Type B pancreatic cell (in vitro differentiated cells): ENCODE measurements at regions not wholly inside any gene's neighbourhood (a gene's known extent, or its start where the extent isn't known, plus 50 kb on each side); places are given as distances from the start of the nearest gene placed in this dataset.

Experiments used
- DNase-seq: peaks from one replicate; pipeline ENCODE4 v3.0.0; 2021; ENCODE audit warnings: mixed read lengths; ENCODE audit not compliant: unreplicated experiment; ENCODE audit errors: extremely low spot score
- H3K27ac Mint-ChIP-seq: 2 replicates; pipeline ENCODE4 v1.8.0; 2021; ENCODE audit warnings: mild to moderate bottlenecking, mixed read lengths
- H3K27me3 Mint-ChIP-seq: 2 replicates; pipeline ENCODE4 v1.8.0; 2021; ENCODE audit warnings: mixed read lengths
- H3K36me3 Mint-ChIP-seq: 2 replicates; pipeline ENCODE4 v1.8.0; 2021; ENCODE audit warnings: mixed read lengths
- H3K4me1 Mint-ChIP-seq: one replicate; pipeline ENCODE4 v1.8.0; 2021; ENCODE audit warnings: mixed read lengths; ENCODE audit not compliant: unreplicated experiment
- H3K4me3 Mint-ChIP-seq: 2 replicates; pipeline ENCODE4 v1.8.0; 2021; ENCODE audit warnings: mild to moderate bottlenecking, mixed read lengths
- H3K9me3 Mint-ChIP-seq: 2 replicates; pipeline ENCODE4 v1.8.0; 2021; ENCODE audit warnings: mixed read lengths
- TF ChIP-seq, protein P1 (sequence below): fragments of 200-600 bp; sonication (generic); conservative IDR thresholded peaks from 2 replicates; pipeline ENCODE4 v1.5.0; 2021; ENCODE audit warnings: antibody characterized with exemption, mild to moderate bottlenecking

DNA sequence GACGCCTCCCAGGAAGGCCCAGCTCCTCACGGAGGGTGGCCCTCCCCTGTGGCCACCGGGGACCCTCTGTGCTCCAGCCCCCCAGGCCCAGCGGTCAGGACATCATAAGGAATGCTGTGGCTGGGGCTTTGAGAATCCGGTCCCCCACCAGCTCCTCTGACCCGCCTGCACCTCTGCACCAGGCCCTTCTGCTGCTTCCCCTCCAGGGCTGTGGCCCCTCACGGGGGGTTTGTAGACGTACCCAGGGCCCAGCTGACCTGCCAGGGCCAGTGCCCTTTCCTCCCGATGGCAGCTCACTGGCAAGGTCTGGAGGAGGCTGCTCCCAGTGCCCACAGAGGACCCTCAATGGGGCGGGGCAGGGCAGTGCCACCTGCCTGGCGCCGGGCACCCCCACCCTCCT, 103.9 kb upstream of the TTC34 start:
- H3K4me3 Mint-ChIP-seq: no peak overlapping the region
- no peaks in the 10 kb centered on the region for H3K9me3 Mint-ChIP-seq
- TF ChIP-seq, protein P1, sequence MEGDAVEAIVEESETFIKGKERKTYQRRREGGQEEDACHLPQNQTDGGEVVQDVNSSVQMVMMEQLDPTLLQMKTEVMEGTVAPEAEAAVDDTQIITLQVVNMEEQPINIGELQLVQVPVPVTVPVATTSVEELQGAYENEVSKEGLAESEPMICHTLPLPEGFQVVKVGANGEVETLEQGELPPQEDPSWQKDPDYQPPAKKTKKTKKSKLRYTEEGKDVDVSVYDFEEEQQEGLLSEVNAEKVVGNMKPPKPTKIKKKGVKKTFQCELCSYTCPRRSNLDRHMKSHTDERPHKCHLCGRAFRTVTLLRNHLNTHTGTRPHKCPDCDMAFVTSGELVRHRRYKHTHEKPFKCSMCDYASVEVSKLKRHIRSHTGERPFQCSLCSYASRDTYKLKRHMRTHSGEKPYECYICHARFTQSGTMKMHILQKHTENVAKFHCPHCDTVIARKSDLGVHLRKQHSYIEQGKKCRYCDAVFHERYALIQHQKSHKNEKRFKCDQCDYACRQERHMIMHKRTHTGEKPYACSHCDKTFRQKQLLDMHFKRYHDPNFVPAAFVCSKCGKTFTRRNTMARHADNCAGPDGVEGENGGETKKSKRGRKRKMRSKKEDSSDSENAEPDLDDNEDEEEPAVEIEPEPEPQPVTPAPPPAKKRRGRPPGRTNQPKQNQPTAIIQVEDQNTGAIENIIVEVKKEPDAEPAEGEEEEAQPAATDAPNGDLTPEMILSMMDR: no peak
- no peaks in the 10 kb centered on the region for H3K27me3 Mint-ChIP-seq
- no peak for DNase-seq
- H3K4me1 Mint-ChIP-seq: no peaks in the 10 kb centered on the region
- no peak overlapping the region for H3K27ac Mint-ChIP-seq
- no peaks in the 10 kb centered on the region for H3K36me3 Mint-ChIP-seq

DNA sequence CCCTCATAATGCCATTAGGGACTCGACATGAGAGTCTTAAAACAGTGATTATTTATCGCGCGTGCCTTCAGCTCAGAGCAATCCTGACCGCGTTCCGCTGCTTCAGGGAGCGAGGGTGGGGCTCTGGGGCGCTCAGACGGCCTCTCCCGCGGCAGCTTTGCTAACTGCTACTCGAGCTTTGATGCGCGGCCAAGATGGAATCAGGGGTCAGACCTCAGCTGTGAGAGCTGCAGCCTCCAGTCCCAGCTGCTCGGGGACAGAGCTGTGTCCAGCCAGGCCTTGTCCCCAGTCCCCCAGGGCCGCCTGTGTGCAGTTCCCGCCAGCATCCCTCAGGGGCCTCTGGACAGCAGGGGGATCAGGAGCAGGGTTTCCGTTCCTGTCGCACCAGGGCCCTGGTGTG, 104.6 kb upstream of the TTC34 start:
- Mint-ChIP-seq H3K27ac (no peak overlapping the region), H3K27me3 (no peaks in the 10 kb centered on the region), H3K4me1 (no peaks in the 10 kb centered on the region), H3K4me3 (no peak overlapping the region), H3K9me3 (no peaks in the 10 kb centered on the region), H3K36me3 (no peaks in the 10 kb centered on the region)
- no peak for DNase-seq
- TF ChIP-seq, protein P1: no peak

DNA sequence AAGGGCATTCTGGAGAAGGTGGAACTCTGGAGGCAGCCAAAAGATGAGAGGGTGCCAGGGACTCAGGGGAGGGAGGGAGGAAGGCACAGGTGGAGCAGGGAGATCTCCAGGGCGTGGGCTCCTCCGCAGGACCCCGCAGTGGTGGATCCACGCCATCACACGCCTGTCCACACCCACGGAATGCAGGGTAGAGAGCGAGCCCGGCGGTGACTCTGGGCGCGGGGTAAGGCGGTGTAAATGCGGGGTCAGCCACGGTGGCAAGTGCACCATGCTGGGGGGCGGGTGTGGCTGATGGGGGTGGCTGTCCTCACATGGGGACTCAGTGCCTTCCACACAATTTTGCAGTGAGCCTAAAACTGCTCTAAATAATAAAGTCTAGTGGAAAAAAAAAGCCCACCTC, 105.1 kb upstream of the TTC34 start:
- no peak overlapping the region for H3K4me3 Mint-ChIP-seq
- H3K9me3 Mint-ChIP-seq: no peaks in the 10 kb centered on the region
- no peak overlapping the region for H3K27ac Mint-ChIP-seq
- no peaks in the 10 kb centered on the region for H3K36me3 Mint-ChIP-seq
- TF ChIP-seq, protein P1: no peak
- no peaks in the 10 kb centered on the region for H3K27me3 Mint-ChIP-seq
- no peak for DNase-seq
- H3K4me1 Mint-ChIP-seq: no peaks in the 10 kb centered on the region

DNA sequence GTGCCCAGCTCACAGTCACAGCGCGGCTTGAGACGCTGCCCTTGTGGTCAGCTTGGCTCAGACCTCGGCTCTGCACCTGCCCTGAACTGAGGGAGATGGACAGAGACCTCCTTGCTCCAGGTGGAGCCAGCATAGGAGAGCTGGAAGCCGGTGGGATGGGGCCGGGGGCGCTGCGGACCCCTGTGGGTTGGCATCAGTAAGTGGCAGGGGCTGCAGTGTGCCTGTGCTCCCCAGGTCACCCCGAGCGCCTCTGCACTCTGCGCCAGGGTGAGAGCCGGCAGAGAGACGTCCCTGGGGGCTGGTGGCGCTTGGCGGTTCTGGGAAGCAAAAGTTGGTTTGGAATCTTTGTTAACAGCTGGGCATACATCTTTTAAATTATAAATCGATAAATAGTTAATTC, 105.6 kb upstream of the TTC34 start:
- no peak overlapping the region for H3K4me3 Mint-ChIP-seq
- no peak overlapping the region for H3K27ac Mint-ChIP-seq
- H3K27me3 Mint-ChIP-seq: no peaks in the 10 kb centered on the region
- no peaks in the 10 kb centered on the region for H3K4me1 Mint-ChIP-seq
- TF ChIP-seq, protein P1: no peak
- no peak for DNase-seq
- no peaks in the 10 kb centered on the region for H3K9me3 Mint-ChIP-seq
- no peaks in the 10 kb centered on the region for H3K36me3 Mint-ChIP-seq

DNA sequence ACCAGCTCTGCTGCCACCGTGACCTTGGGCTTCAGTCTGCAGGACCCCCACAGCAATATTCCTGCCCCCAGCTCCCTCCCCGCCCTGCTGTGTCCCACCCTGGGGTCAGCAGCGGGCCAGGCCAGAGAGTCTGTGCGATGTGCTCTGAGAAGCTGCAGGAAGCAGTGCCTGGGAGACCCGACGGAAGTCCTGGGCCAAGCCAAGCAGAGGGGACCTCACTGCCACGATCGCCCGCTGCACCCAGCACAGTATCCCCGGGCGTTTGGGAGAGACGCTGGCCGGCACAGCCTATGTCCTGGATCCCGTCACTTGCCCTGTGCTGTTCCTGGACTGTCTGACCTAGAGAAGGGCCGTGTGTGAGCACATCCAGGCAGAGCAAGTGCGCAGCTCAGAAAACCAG, 106.6 kb upstream of the TTC34 start:
- H3K27ac Mint-ChIP-seq: no peak overlapping the region
- H3K36me3 Mint-ChIP-seq: no peaks in the 10 kb centered on the region
- DNase-seq: no peak
- H3K27me3 Mint-ChIP-seq: no peaks in the 10 kb centered on the region
- TF ChIP-seq, protein P1: no peak
- H3K9me3 Mint-ChIP-seq: no peaks in the 10 kb centered on the region
- H3K4me3 Mint-ChIP-seq: no peak overlapping the region
- H3K4me1 Mint-ChIP-seq: no peaks in the 10 kb centered on the region

DNA sequence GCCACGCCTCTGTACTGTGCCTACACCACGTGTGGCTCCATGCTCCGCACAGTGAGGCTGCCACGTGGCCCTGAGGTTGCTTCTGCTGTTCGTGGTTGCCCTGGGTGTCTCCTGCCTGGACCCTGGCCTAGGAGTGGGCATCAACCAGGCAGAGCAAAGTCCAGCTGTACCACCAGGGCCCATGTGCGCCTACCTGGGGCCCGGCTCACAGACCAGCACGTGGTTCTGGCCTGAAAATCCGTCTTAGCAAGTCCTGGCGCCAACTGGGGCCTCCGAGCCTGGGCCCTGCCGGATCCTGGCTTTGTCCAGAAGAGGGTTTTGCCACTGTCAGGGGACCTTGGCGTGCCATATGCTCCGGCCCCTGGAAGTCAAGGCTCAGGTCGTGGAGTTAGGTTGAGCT, 107.1 kb upstream of the TTC34 start:
- TF ChIP-seq, protein P1: no peak
- DNase-seq: no peak
- Mint-ChIP-seq H3K4me3 (no peak overlapping the region), H3K9me3 (no peaks in the 10 kb centered on the region), H3K4me1 (no peaks in the 10 kb centered on the region), H3K27me3 (no peaks in the 10 kb centered on the region), H3K27ac (no peak overlapping the region), H3K36me3 (no peaks in the 10 kb centered on the region)
